ENCODE measurements at regions not wholly inside any gene's neighbourhood (a gene's known extent, or its start where the extent isn't known, plus 50 kb on each side); places are given as distances from the start of the nearest gene placed in this dataset.

- TF ChIP-seq CTCF (IDR thresholded peaks at IDR 0.05) = no peak
- TF ChIP-seq POLR2A (IDR thresholded peaks at IDR 0.05) = no peak
- no peak for TF ChIP-seq EP300 (IDR thresholded peaks at IDR 0.05; ENCODE audit: low read depth)
- TF ChIP-seq POLR2AphosphoS5 (IDR thresholded peaks at IDR 0.05) = no peak
Measured at GRCh38 chr2:156088587-156088986, 243.9 kb downstream of the NR4A2 start.
